Motor neuron (in vitro differentiated cells): ENCODE measurements at regions not wholly inside any gene's neighbourhood (a gene's known extent, or its start where the extent isn't known, plus 50 kb on each side); places are given as distances from the start of the nearest gene placed in this dataset.

ENCODE experiments used
- ATAC-seq, 8 experiments: fragments of 200-7000 bp; cut with Tn5 transposase; replicated peaks in 6 of 8; 2 replicates each; pipeline ENCODE4 v1.8.0; 2021; ENCODE audit warnings: mild to moderate bottlenecking in 8 of 8, moderate library complexity in 8 of 8
- H3K27ac ChIP-seq, 2 donors: fragments of 250-450 bp; sonication (Bioruptor Pico); 2 replicates each; pipeline ENCODE4 v1.9.0; 2021; ENCODE audit warnings: antibody characterized with exemption in 2 of 2, mild to moderate bottlenecking in 2 of 2, moderate library complexity in 1 of 2
- H3K4me1 ChIP-seq, 2 donors: fragments of 250-450 bp; sonication (Bioruptor Pico); replicated peaks in 1 of 2; 2 replicates each; pipeline ENCODE4 v1.6.1; 2021; ENCODE audit warnings: antibody characterized with exemption in 2 of 2, mild to moderate bottlenecking in 2 of 2, moderate library complexity in 1 of 2
- H3K4me3 ChIP-seq, 5 donors: fragments of 250-450 bp; sonication (Bioruptor Pico); 2 replicates each; pipeline ENCODE4 v1.9.0; 2021; ENCODE audit warnings: antibody characterized with exemption in 5 of 5, mild to moderate bottlenecking in 5 of 5, moderate library complexity in 4 of 5
- WGBS, 10 experiments: fragments of 450-650 bp; shearing (Covaris generic); methylation state at CpG; one replicate each; pipeline ENCODE4 v1.0.0; 2022; 5-methylcytosine and 5-hydroxymethylcytosine counted together
- in situ Hi-C, 9 experiments: fragments of 400-800 bp; cut with MboI; loops; one replicate each; pipeline ENCODE4 v1.15.0; 2021; ENCODE audit warnings: low sequenced_read_pairs in 9 of 9, low pct_unique_long_range_greater_than_20kb in 2 of 9; ENCODE audit not compliant: unreplicated experiment in 9 of 9

- WGBS, 10 experiments, result 0 to 100% (median 75%) methylated on average over 1 of the region's 1 CpG; no CpG with 5 or more reads in 2 of the 10 experiments
- H3K27ac ChIP-seq, result no peak overlapping the region
- in situ Hi-C loops, result no loop called here
- ATAC-seq, result no peak
- no peaks in the 10 kb centered on the region for H3K4me1 ChIP-seq
- H3K4me3 ChIP-seq, result no peak overlapping the region
Observed at GRCh38 chr5:44909004-44909403, 100.3 kb downstream of the MRPS30 start.

- H3K4me1 ChIP-seq, result no peaks in the 10 kb centered on the region
- in situ Hi-C loops, result no loop called here
- 0 to 100% (median 25%) methylated on average over 1 of the region's 1 CpG; no CpG with 5 or more reads in 3 of the 10 experiments for WGBS, 10 experiments
- H3K27ac ChIP-seq, result no peak overlapping the region
- H3K4me3 ChIP-seq, result no peak overlapping the region
- ATAC-seq, result no peak
Observed at GRCh38 chr5:44911501-44911900, 102.8 kb downstream of the MRPS30 start.

GRCh38 chr5:44914221-44914620 lies 105.5 kb downstream of the MRPS30 start:
- in situ Hi-C loops, result no loop called here
- no peak for ATAC-seq
- Histone ChIP-seq H3K4me1 (no peaks in the 10 kb centered on the region), H3K4me3 (no peak overlapping the region), H3K27ac (no peak overlapping the region)
- 0 to 100% (median 84%) methylated on average over 1 to 2 of the region's 2 CpGs; no CpG with 5 or more reads in 1 of the 10 experiments for WGBS, 10 experiments

- ATAC-seq, result no peak
- 0 to 100% (median 86%) methylated on average over 1 of the region's 1 CpG; no CpG with 5 or more reads in 5 of the 10 experiments for WGBS, 10 experiments
- Histone ChIP-seq H3K4me1 (no peaks in the 10 kb centered on the region), H3K4me3 (no peak overlapping the region), H3K27ac (no peak overlapping the region)
- in situ Hi-C loops, result no loop called here
Observed at GRCh38 chr5:44919560-44919959, 110.8 kb downstream of the MRPS30 start.

- peak in 2 of 8 experiments; percentile 57 to 80 for ATAC-seq
- in situ Hi-C loops, result no loop called here
Observed at GRCh38 chr5:44927115-44927733, 118.5 kb downstream of the MRPS30 start.

GRCh38 chr5:44932922-44933585 lies 124.3 kb downstream of the MRPS30 start:
- 0 to 100% (median 88%) methylated on average over 1 to 3 of the region's 3 CpGs for WGBS, 10 experiments
- no peaks in the 10 kb centered on the region for H3K4me1 ChIP-seq
- no peak overlapping the region for H3K27ac ChIP-seq
- no peak for ATAC-seq
- H3K4me3 ChIP-seq, result no peak overlapping the region
- in situ Hi-C loops, result no loop called here

More at GRCh38 chr5:44927115-44927733, 118.5 kb downstream of the MRPS30 start:
- no peak overlapping the region for H3K4me3 ChIP-seq
- 0 to 96% (median 68%) methylated on average over 1 to 3 of the region's 3 CpGs for WGBS, 10 experiments
- no peaks in the 10 kb centered on the region for H3K4me1 ChIP-seq
- H3K27ac ChIP-seq, result no peak overlapping the region

- ATAC-seq, result no peak
- WGBS, 10 experiments, result 5 to 83% (median 70%) methylated on average over 2 to 3 of the region's 3 CpGs; no CpG with 5 or more reads in 1 of the 10 experiments
- Histone ChIP-seq H3K4me1 (no peaks in the 10 kb centered on the region), H3K4me3 (no peak overlapping the region), H3K27ac (no peak overlapping the region)
- in situ Hi-C loops, result no loop called here
Observed at GRCh38 chr5:44933686-44934085, 124.9 kb downstream of the MRPS30 start.

GRCh38 chr5:44935262-44935661 lies 126.5 kb downstream of the MRPS30 start:
- peak in 3 of 8 experiments; percentile 18 to 48 (median 45) for ATAC-seq
- no peak overlapping the region for H3K27ac ChIP-seq
- 43 to 100% methylated on average over 1 of the region's 1 CpG; no CpG with 5 or more reads in 8 of the 10 experiments for WGBS, 10 experiments

GRCh38 chr5:44935871-44936270 lies 127.1 kb downstream of the MRPS30 start:
- Histone ChIP-seq H3K4me1 (no peaks in the 10 kb centered on the region), H3K4me3 (no peak overlapping the region), H3K27ac (no peak overlapping the region)
- ATAC-seq, result no peak
- in situ Hi-C loops, result no loop called here
- 60 to 89% methylated on average over 1 of the region's 2 CpGs; no CpG with 5 or more reads in 8 of the 10 experiments for WGBS, 10 experiments

More at GRCh38 chr5:44935262-44935661, 126.5 kb downstream of the MRPS30 start:
- H3K4me3 ChIP-seq, result no peak overlapping the region
- in situ Hi-C loops, result no loop called here
- H3K4me1 ChIP-seq, result no peaks in the 10 kb centered on the region

- 0 to 44% (median 11%) methylated on average over 2 to 4 of the region's 4 CpGs; no CpG with 5 or more reads in 2 of the 10 experiments for WGBS, 10 experiments
- H3K4me1 ChIP-seq, result peaks cover 16 to 18% of the 10 kb centered on the region in 2 donors
- ATAC-seq, result peak in 7 of 8 experiments; percentile 27 to 85 (median 65)
- in situ Hi-C loops, result no loop called here
- H3K27ac ChIP-seq, result peak overlapping the region in 1 of 2 donors; percentile 74
- no peak overlapping the region for H3K4me3 ChIP-seq
Observed at GRCh38 chr5:44942524-44943001, 133.8 kb downstream of the MRPS30 start.

- Histone ChIP-seq H3K27ac (no peak overlapping the region), H3K4me3 (no peak overlapping the region), H3K4me1 (peaks cover 16 to 18% of the 10 kb centered on the region in 2 donors)
- peak in 4 of 8 experiments; percentile 22 to 48 (median 36) for ATAC-seq
- in situ Hi-C loops, result no loop called here
- WGBS, 10 experiments, result 0 to 91% (median 80%) methylated on average over 2 of the region's 2 CpGs; no CpG with 5 or more reads in 3 of the 10 experiments
Observed at GRCh38 chr5:44943647-44944046, 134.9 kb downstream of the MRPS30 start.

GRCh38 chr5:44945743-44946142 lies 137.0 kb downstream of the MRPS30 start:
- Histone ChIP-seq H3K4me1 (peaks cover 16 to 18% of the 10 kb centered on the region in 2 donors), H3K27ac (no peak overlapping the region), H3K4me3 (no peak overlapping the region)
- ATAC-seq, result peak in 1 of 8 experiments; percentile 46
- 0 to 100% (median 60%) methylated on average over 1 of the region's 1 CpG; no CpG with 5 or more reads in 3 of the 10 experiments for WGBS, 10 experiments
- in situ Hi-C loops, result no loop called here

GRCh38 chr5:44949687-44950086 lies 140.9 kb downstream of the MRPS30 start:
- Histone ChIP-seq H3K4me3 (no peak overlapping the region), H3K27ac (no peak overlapping the region), H3K4me1 (no peaks in the 10 kb centered on the region)
- in situ Hi-C loops, result no loop called here
- 10 to 100% (median 67%) methylated on average over 1 to 4 of the region's 4 CpGs; no CpG with 5 or more reads in 3 of the 10 experiments for WGBS, 10 experiments
- no peak for ATAC-seq
